MM.1S (cell line): ENCODE measurements at regions not wholly inside any gene's neighbourhood (a gene's known extent, or its start where the extent isn't known, plus 50 kb on each side); places are given as distances from the start of the nearest gene placed in this dataset.
A peak's percentile ranks its signal among the peaks of the same experiment; 100 is the strongest.

ENCODE experiments used
- DNase-seq: peaks from one replicate; pipeline ENCODE4 v3.0.0-alpha.2; 2015
- H2AFZ ChIP-seq: fragments of 300-600 bp; sonication (generic); 2 replicates; pipeline ENCODE4 v1.6.0; 2016; ENCODE audit warnings: antibody characterized with exemption, low read length
- H3F3A ChIP-seq: fragments of 300-600 bp; sonication (generic); 2 replicates; pipeline ENCODE4 v1.6.1; 2016; ENCODE audit warnings: mild to moderate bottlenecking, antibody characterized with exemption, low read length, moderate library complexity, mixed read lengths; ENCODE audit not compliant: insufficient read depth
- H3K27ac ChIP-seq: fragments of 300-600 bp; sonication (generic); 2 replicates; pipeline ENCODE4 v1.5.1; 2016; ENCODE audit warnings: mild to moderate bottlenecking, low read length
- H3K27me3 ChIP-seq: fragments of 300-600 bp; sonication (generic); replicated peaks from 2 replicates; pipeline ENCODE4 v1.6.0; 2016; ENCODE audit warnings: low read length; ENCODE audit not compliant: insufficient read depth
- H3K36me3 ChIP-seq: fragments of 300-600 bp; sonication (generic); replicated peaks from 2 replicates; pipeline ENCODE4 v1.6.1; 2016; ENCODE audit warnings: mild to moderate bottlenecking, low read length, mixed read lengths; ENCODE audit not compliant: insufficient read depth
- H3K4me1 ChIP-seq: fragments of 300-600 bp; sonication (generic); 2 replicates; pipeline ENCODE4 v1.6.1; 2016; ENCODE audit warnings: low read length, mixed read lengths
- H3K4me2 ChIP-seq: fragments of 300-600 bp; sonication (generic); 2 replicates; pipeline ENCODE4 v1.6.0; 2016; ENCODE audit warnings: low read depth, low read length
- H3K4me3 ChIP-seq: fragments of 300-600 bp; sonication (generic); 2 replicates; pipeline ENCODE4 v1.5.1; 2016; ENCODE audit warnings: low read length, mixed read lengths
- H3K79me2 ChIP-seq: fragments of 300-600 bp; sonication (generic); 2 replicates; pipeline ENCODE4 v1.6.1; 2016; ENCODE audit warnings: mixed run types, low read length, mixed read lengths
- H3K9ac ChIP-seq: fragments of 300-600 bp; sonication (generic); 2 replicates; pipeline ENCODE4 v1.6.1; 2016; ENCODE audit warnings: low read length, mixed read lengths
- H3K9me2 ChIP-seq: fragments of 300-600 bp; sonication (generic); replicated peaks from 2 replicates; pipeline ENCODE4 v1.6.1; 2016; ENCODE audit warnings: mild to moderate bottlenecking, low read length, mixed read lengths; ENCODE audit not compliant: insufficient read depth
- H3K9me3 ChIP-seq: fragments of 300-600 bp; sonication (generic); replicated peaks from 2 replicates; pipeline ENCODE4 v1.6.1; 2016; ENCODE audit warnings: mild to moderate bottlenecking, low read length, mixed read lengths; ENCODE audit not compliant: insufficient read depth
- H4K20me1 ChIP-seq: fragments of 300-600 bp; sonication (generic); 2 replicates; pipeline ENCODE4 v1.6.1; 2016; ENCODE audit warnings: mild to moderate bottlenecking, low read length, moderate library complexity, mixed read lengths; ENCODE audit not compliant: insufficient read depth
- CTCF ChIP-seq: fragments of 300-600 bp; sonication (generic); IDR thresholded peaks from 2 replicates; pipeline ENCODE4 v1.5.1; 2016; ENCODE audit warnings: antibody characterized with exemption, low read length, mixed read lengths
- EZH2 ChIP-seq: fragments of 300-600 bp; sonication (generic); optimal IDR thresholded peaks from 2 replicates; pipeline ENCODE3; 2017; ENCODE audit warnings: low read depth, mild to moderate bottlenecking, antibody characterized with exemption, low read length, mixed read lengths
- EZH2phosphoT487 ChIP-seq: fragments of 300-600 bp; sonication (generic); IDR thresholded peaks from 2 replicates; pipeline ENCODE4 v1.6.1; 2018; ENCODE audit warnings: antibody characterized with exemption, low read length

GRCh38 chr5:124895236-124895635 lies 148.8 kb upstream of the ZNF608 start:
- no peaks in the 10 kb centered on the region for H4K20me1 ChIP-seq
- H2AFZ ChIP-seq, result no peak overlapping the region
- DNase-seq, result no peak
- H3K4me1 ChIP-seq, result no peaks in the 10 kb centered on the region
- no peak for TF ChIP-seq EZH2
- no peak for TF ChIP-seq CTCF
- no peak for TF ChIP-seq EZH2phosphoT487
- H3K9me2 ChIP-seq, result no peaks in the 10 kb centered on the region
- H3K4me2 ChIP-seq, result no peak overlapping the region
- H3K9me3 ChIP-seq, result no peaks in the 10 kb centered on the region
- no peaks in the 10 kb centered on the region for H3F3A ChIP-seq
- no peaks in the 10 kb centered on the region for H3K36me3 ChIP-seq
- H3K27ac ChIP-seq, result no peak overlapping the region
- no peak overlapping the region for H3K9ac ChIP-seq
- H3K4me3 ChIP-seq, result no peak overlapping the region
- no peaks in the 10 kb centered on the region for H3K27me3 ChIP-seq
- H3K79me2 ChIP-seq, result no peaks in the 10 kb centered on the region

- H3K9me2 ChIP-seq, result no peaks in the 10 kb centered on the region
- H3K9me3 ChIP-seq, result no peaks in the 10 kb centered on the region
- peak overlapping the region; percentile 85; the same call in 1 of the 2 replicates for H3K4me2 ChIP-seq
- DNase-seq, result no peak
- H3K4me1 ChIP-seq, result peaks cover 28% of the 10 kb centered on the region
- no peaks in the 10 kb centered on the region for H3K36me3 ChIP-seq
- H3K27me3 ChIP-seq, result no peaks in the 10 kb centered on the region
- H3F3A ChIP-seq, result peaks cover 13% of the 10 kb centered on the region
- H3K4me3 ChIP-seq, result no peak overlapping the region
- no peaks in the 10 kb centered on the region for H4K20me1 ChIP-seq
- 0 out of 2 replicates have a peak overlapping the region, but pooled peaks have one; percentile 56 for H3K9ac ChIP-seq
- TF ChIP-seq CTCF (no peak), EZH2phosphoT487 (no peak), EZH2 (no peak)
- no peak overlapping the region for H2AFZ ChIP-seq
- H3K79me2 ChIP-seq, result no peaks in the 10 kb centered on the region
- H3K27ac ChIP-seq, result peak overlapping the region; percentile 89; the same call in 1 of the 2 replicates
Measured at GRCh38 chr5:124901081-124901480, 154.6 kb upstream of the ZNF608 start.

- peak overlapping the region; percentile 89 for H3K27ac ChIP-seq
- H3K9me2 ChIP-seq, result no peaks in the 10 kb centered on the region
- H3K4me2 ChIP-seq, result peak overlapping the region; percentile 85
- no peaks in the 10 kb centered on the region for H3K36me3 ChIP-seq
- peaks cover 39% of the 10 kb centered on the region for H3K4me1 ChIP-seq
- peak overlapping the region; percentile 58 for H2AFZ ChIP-seq
- H3K9ac ChIP-seq, result peak overlapping the region; percentile 56
- no peaks in the 10 kb centered on the region for H4K20me1 ChIP-seq
- H3K9me3 ChIP-seq, result no peaks in the 10 kb centered on the region
- H3F3A ChIP-seq, result peaks cover 19% of the 10 kb centered on the region
- no peaks in the 10 kb centered on the region for H3K79me2 ChIP-seq
- no peaks in the 10 kb centered on the region for H3K27me3 ChIP-seq
- H3K4me3 ChIP-seq, result peak overlapping the region; percentile 50
- DNase-seq, result peak; percentile 93
- TF ChIP-seq EZH2, result no peak
- no peak for TF ChIP-seq EZH2phosphoT487
- no peak for TF ChIP-seq CTCF
Measured at GRCh38 chr5:124902097-124902821, 155.8 kb upstream of the ZNF608 start.
